ENCODE measurements at regions not wholly inside any gene's neighbourhood (a gene's known extent, or its start where the extent isn't known, plus 50 kb on each side); places are given as distances from the start of the nearest gene placed in this dataset.

- H3K9me3 ChIP-seq (ENCODE audit: control insufficient read depth, insufficient read depth, low read length): no peaks in the 10 kb centered on the region
- no peaks in the 10 kb centered on the region for H3K36me3 ChIP-seq (ENCODE audit: control insufficient read depth, insufficient read depth, low read length)
- no peak overlapping the region for H3K27ac ChIP-seq (ENCODE audit: low read depth, low read length)
- no peak overlapping the region for H3K4me3 ChIP-seq (ENCODE audit: low read depth, low read length)
- H3K4me1 ChIP-seq (ENCODE audit: control insufficient read depth, insufficient read depth, low read length): no peaks in the 10 kb centered on the region
- H3K27me3 ChIP-seq (ENCODE audit: control insufficient read depth, insufficient read depth, low read length): no peaks in the 10 kb centered on the region
- DNase-seq (ENCODE audit: low read depth in 4 of 6, low spot score in 6 of 6): no peak
Observed at GRCh38 chr6:62519574-62519973, 233.5 kb upstream of the KHDRBS2 start.

GRCh38 chr6:62516291-62517141 is 230.5 kb upstream of the KHDRBS2 start:
- Histone ChIP-seq H3K9me3 (ENCODE audit: control insufficient read depth, insufficient read depth, low read length) (no peaks in the 10 kb centered on the region), H3K4me1 (ENCODE audit: control insufficient read depth, insufficient read depth, low read length) (no peaks in the 10 kb centered on the region), H3K4me3 (ENCODE audit: low read depth, low read length) (no peak overlapping the region), H3K27me3 (ENCODE audit: control insufficient read depth, insufficient read depth, low read length) (no peaks in the 10 kb centered on the region), H3K27ac (ENCODE audit: low read depth, low read length) (no peak overlapping the region), H3K36me3 (ENCODE audit: control insufficient read depth, insufficient read depth, low read length) (no peaks in the 10 kb centered on the region)
- WGBS (ENCODE audit: insufficient coverage): 10% methylated on average over 3 of the region's 7 CpGs
- peak in 3 of 6 donors; percentile 6 to 63 (median 13) for DNase-seq (ENCODE audit: low read depth in 4 of 6, low spot score in 6 of 6)

- no peaks in the 10 kb centered on the region for H3K27me3 ChIP-seq (ENCODE audit: control insufficient read depth, insufficient read depth, low read length)
- H3K4me1 ChIP-seq (ENCODE audit: control insufficient read depth, insufficient read depth, low read length): no peaks in the 10 kb centered on the region
- no peaks in the 10 kb centered on the region for H3K9me3 ChIP-seq (ENCODE audit: control insufficient read depth, insufficient read depth, low read length)
- DNase-seq (ENCODE audit: low read depth in 4 of 6, low spot score in 6 of 6): no peak
- 92% methylated on average over 10 of the region's 11 CpGs for WGBS (ENCODE audit: insufficient coverage)
- H3K27ac ChIP-seq (ENCODE audit: low read depth, low read length): no peak overlapping the region
- no peaks in the 10 kb centered on the region for H3K36me3 ChIP-seq (ENCODE audit: control insufficient read depth, insufficient read depth, low read length)
- no peak overlapping the region for H3K4me3 ChIP-seq (ENCODE audit: low read depth, low read length)
Observed at GRCh38 chr6:62492192-62492822, 206.3 kb upstream of the KHDRBS2 start.

GRCh38 chr6:62480544-62480943 is 194.5 kb upstream of the KHDRBS2 start:
- Histone ChIP-seq H3K9me3 (ENCODE audit: control insufficient read depth, insufficient read depth, low read length) (no peaks in the 10 kb centered on the region), H3K27ac (ENCODE audit: low read depth, low read length) (no peak overlapping the region), H3K36me3 (ENCODE audit: control insufficient read depth, insufficient read depth, low read length) (no peaks in the 10 kb centered on the region), H3K27me3 (ENCODE audit: control insufficient read depth, insufficient read depth, low read length) (no peaks in the 10 kb centered on the region), H3K4me1 (ENCODE audit: control insufficient read depth, insufficient read depth, low read length) (no peaks in the 10 kb centered on the region), H3K4me3 (ENCODE audit: low read depth, low read length) (no peak overlapping the region)
- WGBS (ENCODE audit: insufficient coverage): no CpG with 5 or more reads among the region's 1 CpG
- DNase-seq (ENCODE audit: low read depth in 4 of 6, low spot score in 6 of 6): no peak

GRCh38 chr6:62479697-62480220 is 193.7 kb upstream of the KHDRBS2 start:
- Histone ChIP-seq H3K9me3 (ENCODE audit: control insufficient read depth, insufficient read depth, low read length) (no peaks in the 10 kb centered on the region), H3K27ac (ENCODE audit: low read depth, low read length) (no peak overlapping the region), H3K4me3 (ENCODE audit: low read depth, low read length) (no peak overlapping the region), H3K4me1 (ENCODE audit: control insufficient read depth, insufficient read depth, low read length) (no peaks in the 10 kb centered on the region), H3K36me3 (ENCODE audit: control insufficient read depth, insufficient read depth, low read length) (no peaks in the 10 kb centered on the region), H3K27me3 (ENCODE audit: control insufficient read depth, insufficient read depth, low read length) (no peaks in the 10 kb centered on the region)
- no CpG with 5 or more reads among the region's 4 CpGs for WGBS (ENCODE audit: insufficient coverage)
- DNase-seq (ENCODE audit: low read depth in 4 of 6, low spot score in 6 of 6): no peak

- Histone ChIP-seq H3K9me3 (ENCODE audit: control insufficient read depth, insufficient read depth, low read length) (no peaks in the 10 kb centered on the region), H3K4me3 (ENCODE audit: low read depth, low read length) (no peak overlapping the region), H3K27ac (ENCODE audit: low read depth, low read length) (no peak overlapping the region), H3K36me3 (ENCODE audit: control insufficient read depth, insufficient read depth, low read length) (no peaks in the 10 kb centered on the region), H3K4me1 (ENCODE audit: control insufficient read depth, insufficient read depth, low read length) (no peaks in the 10 kb centered on the region), H3K27me3 (ENCODE audit: control insufficient read depth, insufficient read depth, low read length) (no peaks in the 10 kb centered on the region)
- no peak for DNase-seq (ENCODE audit: low read depth in 4 of 6, low spot score in 6 of 6)
- no CpG with 5 or more reads among the region's 3 CpGs for WGBS (ENCODE audit: insufficient coverage)
Observed at GRCh38 chr6:62474793-62475192, 188.8 kb upstream of the KHDRBS2 start.

- Histone ChIP-seq H3K4me1 (ENCODE audit: control insufficient read depth, insufficient read depth, low read length) (no peaks in the 10 kb centered on the region), H3K9me3 (ENCODE audit: control insufficient read depth, insufficient read depth, low read length) (no peaks in the 10 kb centered on the region), H3K27ac (ENCODE audit: low read depth, low read length) (no peak overlapping the region), H3K27me3 (ENCODE audit: control insufficient read depth, insufficient read depth, low read length) (no peaks in the 10 kb centered on the region), H3K36me3 (ENCODE audit: control insufficient read depth, insufficient read depth, low read length) (no peaks in the 10 kb centered on the region), H3K4me3 (ENCODE audit: low read depth, low read length) (no peak overlapping the region)
- 100% methylated on average over 2 of the region's 2 CpGs for WGBS (ENCODE audit: insufficient coverage)
- DNase-seq (ENCODE audit: low read depth in 4 of 6, low spot score in 6 of 6): no peak
Observed at GRCh38 chr6:62466607-62467006, 180.6 kb upstream of the KHDRBS2 start.

- no peak for DNase-seq (ENCODE audit: low read depth in 4 of 6, low spot score in 6 of 6)
- Histone ChIP-seq H3K4me1 (ENCODE audit: control insufficient read depth, insufficient read depth, low read length) (no peaks in the 10 kb centered on the region), H3K36me3 (ENCODE audit: control insufficient read depth, insufficient read depth, low read length) (no peaks in the 10 kb centered on the region), H3K27ac (ENCODE audit: low read depth, low read length) (no peak overlapping the region), H3K4me3 (ENCODE audit: low read depth, low read length) (no peak overlapping the region), H3K9me3 (ENCODE audit: control insufficient read depth, insufficient read depth, low read length) (no peaks in the 10 kb centered on the region), H3K27me3 (ENCODE audit: control insufficient read depth, insufficient read depth, low read length) (no peaks in the 10 kb centered on the region)
- 76% methylated on average over 2 of the region's 2 CpGs for WGBS (ENCODE audit: insufficient coverage)
Observed at GRCh38 chr6:62465206-62465605, 179.2 kb upstream of the KHDRBS2 start.

GRCh38 chr6:62452586-62452985 is 166.6 kb upstream of the KHDRBS2 start:
- Histone ChIP-seq H3K27ac (ENCODE audit: low read depth, low read length) (no peak overlapping the region), H3K36me3 (ENCODE audit: control insufficient read depth, insufficient read depth, low read length) (no peaks in the 10 kb centered on the region), H3K27me3 (ENCODE audit: control insufficient read depth, insufficient read depth, low read length) (no peaks in the 10 kb centered on the region), H3K9me3 (ENCODE audit: control insufficient read depth, insufficient read depth, low read length) (no peaks in the 10 kb centered on the region), H3K4me3 (ENCODE audit: low read depth, low read length) (no peak overlapping the region), H3K4me1 (ENCODE audit: control insufficient read depth, insufficient read depth, low read length) (no peaks in the 10 kb centered on the region)
- DNase-seq (ENCODE audit: low read depth in 4 of 6, low spot score in 6 of 6): no peak
- no CpG with 5 or more reads among the region's 2 CpGs for WGBS (ENCODE audit: insufficient coverage)
